HFFc6 (cell line): ENCODE measurements at regions not wholly inside any gene's neighbourhood (a gene's known extent, or its start where the extent isn't known, plus 50 kb on each side); places are given as distances from the start of the nearest gene placed in this dataset.

Experiments
- DNase-seq: peaks from one replicate; pipeline ENCODE4 v3.0.0-alpha.2; 2018
- H3K27ac Mint-ChIP-seq: 2 replicates; pipeline ENCODE4 v1.8.0; 2020; ENCODE audit warnings: mild to moderate bottlenecking, mixed read lengths
- H3K27me3 Mint-ChIP-seq: 2 replicates; pipeline ENCODE4 v1.8.0; 2021; ENCODE audit warnings: mild to moderate bottlenecking, moderate library complexity, mixed read lengths; ENCODE audit not compliant: insufficient read depth
- H3K36me3 Mint-ChIP-seq: 2 replicates; pipeline ENCODE4 v1.8.0; 2021; ENCODE audit warnings: low read depth, mixed read lengths
- H3K4me1 Mint-ChIP-seq: 2 replicates; pipeline ENCODE4 v1.8.0; 2020; ENCODE audit warnings: low read depth, mixed read lengths
- H3K4me3 Mint-ChIP-seq: 2 replicates; pipeline ENCODE4 v1.8.0; 2020; ENCODE audit warnings: mild to moderate bottlenecking, moderate library complexity, mixed read lengths
- H3K9me3 Mint-ChIP-seq: 2 replicates; pipeline ENCODE4 v1.8.0; 2020; ENCODE audit warnings: mild to moderate bottlenecking, mixed read lengths
- CTCF ChIP-seq: fragments of 200-600 bp; sonication (generic); IDR thresholded peaks from 2 replicates; pipeline ENCODE4 v1.5.0; 2021; ENCODE audit warnings: antibody characterized with exemption, mild to moderate bottlenecking

- DNase-seq = no peak
- no peaks in the 10 kb centered on the region for H3K4me1 Mint-ChIP-seq
- H3K9me3 Mint-ChIP-seq = no peaks in the 10 kb centered on the region
- no peak for TF ChIP-seq CTCF
- no peak overlapping the region for H3K4me3 Mint-ChIP-seq
- H3K27ac Mint-ChIP-seq = no peak overlapping the region
- H3K27me3 Mint-ChIP-seq = peaks cover 53% of the 10 kb centered on the region
- H3K36me3 Mint-ChIP-seq = no peaks in the 10 kb centered on the region
Measured at GRCh38 chr10:29881811-29882210, 177.6 kb downstream of the JCAD start.

- H3K9me3 Mint-ChIP-seq = no peaks in the 10 kb centered on the region
- no peak overlapping the region for H3K27ac Mint-ChIP-seq
- no peak for TF ChIP-seq CTCF
- no peaks in the 10 kb centered on the region for H3K4me1 Mint-ChIP-seq
- no peaks in the 10 kb centered on the region for H3K36me3 Mint-ChIP-seq
- no peak for DNase-seq
- H3K27me3 Mint-ChIP-seq = peaks cover 58% of the 10 kb centered on the region
- H3K4me3 Mint-ChIP-seq = no peak overlapping the region
Measured at GRCh38 chr10:29881336-29881771, 178.0 kb downstream of the JCAD start.

- Mint-ChIP-seq H3K9me3 (no peaks in the 10 kb centered on the region), H3K27me3 (peaks cover 61% of the 10 kb centered on the region), H3K36me3 (no peaks in the 10 kb centered on the region), H3K4me1 (no peaks in the 10 kb centered on the region), H3K27ac (no peak overlapping the region), H3K4me3 (no peak overlapping the region)
- no peak for TF ChIP-seq CTCF
- no peak for DNase-seq
Measured at GRCh38 chr10:29880856-29881255, 178.5 kb downstream of the JCAD start.

- Mint-ChIP-seq H3K27ac (no peak overlapping the region), H3K9me3 (no peaks in the 10 kb centered on the region), H3K4me1 (no peaks in the 10 kb centered on the region), H3K4me3 (no peak overlapping the region), H3K36me3 (no peaks in the 10 kb centered on the region), H3K27me3 (peaks cover 65% of the 10 kb centered on the region)
- TF ChIP-seq CTCF = no peak
- DNase-seq = no peak
Measured at GRCh38 chr10:29879862-29880261, 179.5 kb downstream of the JCAD start.

GRCh38 chr10:29878492-29878891 is 180.9 kb downstream of the JCAD start:
- Mint-ChIP-seq H3K27ac (no peak overlapping the region), H3K36me3 (no peaks in the 10 kb centered on the region), H3K4me3 (no peak overlapping the region), H3K4me1 (no peaks in the 10 kb centered on the region), H3K27me3 (peaks cover 70% of the 10 kb centered on the region), H3K9me3 (no peaks in the 10 kb centered on the region)
- DNase-seq = no peak
- no peak for TF ChIP-seq CTCF
